NCI-H1417 (cell line): ENCODE measurements at regions not wholly inside any gene's neighbourhood (a gene's known extent, or its start where the extent isn't known, plus 50 kb on each side); places are given as distances from the start of the nearest gene placed in this dataset.

Source experiments
- DNase-seq, 3 experiments: peaks; one replicate each; lab custom pipeline; 2025; lab: John Stamatoyannopoulos, UW

DNA sequence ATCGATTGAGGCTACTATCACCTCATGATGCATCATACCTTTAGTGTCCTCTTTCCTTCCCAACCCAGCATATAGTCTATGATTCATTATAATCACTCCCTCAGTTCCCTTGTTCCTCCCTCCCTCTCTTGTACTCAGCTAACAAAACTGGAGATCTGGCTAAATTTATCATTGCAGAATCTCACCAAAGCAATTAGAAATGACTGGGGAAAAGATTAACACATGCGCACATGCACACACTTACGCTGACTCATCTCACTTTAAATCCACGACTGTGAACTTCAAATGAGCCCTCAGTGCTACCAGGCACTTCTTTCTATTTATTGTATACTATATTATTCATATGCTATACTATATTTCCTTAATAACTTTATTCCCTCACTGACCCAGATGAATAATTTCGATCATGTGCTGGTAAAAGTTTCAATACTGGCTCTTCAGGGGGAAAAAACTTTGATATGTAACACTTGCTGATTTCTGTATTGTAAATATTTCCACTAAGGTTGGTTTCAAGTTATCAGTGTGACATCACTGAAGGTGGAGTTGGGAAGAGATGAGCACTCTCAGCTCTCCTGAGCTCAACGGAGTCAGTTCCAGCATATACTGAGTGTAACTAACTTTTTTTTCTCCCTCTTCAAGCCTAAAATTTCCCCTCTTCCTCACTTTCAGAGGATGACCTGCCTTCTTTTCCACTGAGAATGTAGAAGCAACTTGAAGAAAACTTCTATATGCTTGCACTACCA, 613.7 kb upstream of the B3GALT2 start:
- DNase-seq, result no peak

DNA sequence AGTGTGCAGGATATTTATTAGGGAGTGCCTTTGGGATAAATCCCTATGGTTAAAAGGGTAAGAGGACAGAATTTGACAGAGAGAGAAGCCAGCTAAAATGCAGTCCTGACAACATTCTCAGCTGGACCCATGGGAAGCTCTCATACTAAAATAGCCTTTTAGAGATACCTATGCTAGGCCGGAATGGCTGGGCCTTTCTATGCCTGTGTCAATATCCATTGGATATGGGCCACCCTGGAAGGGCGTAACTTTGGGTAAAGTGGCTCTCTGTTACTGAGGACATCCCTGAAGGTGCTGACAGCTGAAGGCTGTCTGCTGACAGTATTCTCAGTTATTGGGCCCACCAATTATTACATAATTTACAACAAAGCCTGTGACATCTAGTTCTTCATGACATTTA, 613.0 kb upstream of the B3GALT2 start:
- DNase-seq, result no peak

- DNase-seq, result peak in 1 of 3 experiments; percentile 29
These were observed 607.8 kb upstream of the B3GALT2 start for GRCh38 chr1:193794239-193794638.

- DNase-seq, result no peak
These were observed 605.3 kb upstream of the B3GALT2 start for GRCh38 chr1:193791746-193792145.

GRCh38 chr1:193787061-193787460, 600.6 kb upstream of the B3GALT2 start:
- no peak for DNase-seq

- no peak for DNase-seq
These were observed 599.5 kb upstream of the B3GALT2 start for GRCh38 chr1:193785850-193786420.

DNA sequence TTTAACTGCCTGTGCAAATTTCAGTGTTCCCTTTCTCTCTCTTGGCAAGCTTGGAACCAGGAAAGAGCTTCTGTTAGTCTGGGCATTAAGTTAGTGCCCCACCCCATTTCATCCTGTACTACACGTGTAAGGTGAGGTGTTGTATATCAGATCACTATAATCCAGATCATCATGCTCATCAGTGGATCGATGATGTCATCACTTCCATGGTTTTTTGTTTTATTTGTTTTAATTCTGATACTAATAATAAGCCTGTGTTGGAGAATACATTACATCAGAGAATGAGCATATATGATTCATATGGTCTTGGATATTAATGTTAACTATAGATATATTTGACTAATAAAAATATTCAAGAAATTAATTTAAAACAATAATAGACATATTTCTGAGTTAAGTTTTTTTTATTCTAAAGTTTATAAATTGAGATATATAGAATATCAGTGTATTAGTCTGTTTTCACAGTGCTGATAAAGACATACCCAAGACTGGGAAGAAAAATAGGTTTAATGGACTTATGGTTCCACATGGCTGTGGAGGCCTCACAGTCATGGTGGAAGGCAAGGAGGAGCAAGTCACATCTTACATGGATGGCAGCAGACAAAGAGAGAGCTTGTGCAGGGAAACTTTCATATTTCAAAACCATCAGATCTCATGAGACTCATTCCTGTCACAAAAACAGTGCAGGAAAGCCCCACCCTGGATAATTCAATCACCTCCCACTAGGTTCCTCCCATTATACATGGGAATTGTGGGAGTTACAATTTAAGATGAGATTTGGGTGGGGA, 588.3 kb upstream of the B3GALT2 start:
- DNase-seq, result no peak

- no peak for DNase-seq
These were observed 585.2 kb upstream of the B3GALT2 start for GRCh38 chr1:193771596-193771995.

DNA sequence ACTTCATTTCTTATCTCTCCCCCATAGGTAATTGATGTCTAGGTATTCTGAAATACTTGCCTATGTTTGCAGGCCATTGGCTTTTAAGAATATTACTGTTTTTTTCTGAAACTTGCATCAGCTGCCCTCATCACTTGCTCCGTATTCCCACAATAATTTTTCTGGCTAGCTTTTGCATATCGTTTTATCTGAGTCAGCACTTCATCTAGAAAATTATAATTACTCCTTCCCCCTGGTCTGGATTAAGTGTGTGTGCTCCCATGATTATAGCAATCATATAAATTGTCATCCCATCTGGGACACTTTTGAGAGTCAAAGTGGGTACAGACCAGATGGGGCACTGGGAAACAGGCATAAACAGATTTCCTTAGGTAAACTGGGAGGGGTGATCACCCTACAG, 583.2 kb upstream of the B3GALT2 start:
- DNase-seq, result peak in 2 of 3 experiments; percentile 18 to 72

GRCh38 chr1:193767886-193768285, 581.5 kb upstream of the B3GALT2 start:
- no peak for DNase-seq

DNA sequence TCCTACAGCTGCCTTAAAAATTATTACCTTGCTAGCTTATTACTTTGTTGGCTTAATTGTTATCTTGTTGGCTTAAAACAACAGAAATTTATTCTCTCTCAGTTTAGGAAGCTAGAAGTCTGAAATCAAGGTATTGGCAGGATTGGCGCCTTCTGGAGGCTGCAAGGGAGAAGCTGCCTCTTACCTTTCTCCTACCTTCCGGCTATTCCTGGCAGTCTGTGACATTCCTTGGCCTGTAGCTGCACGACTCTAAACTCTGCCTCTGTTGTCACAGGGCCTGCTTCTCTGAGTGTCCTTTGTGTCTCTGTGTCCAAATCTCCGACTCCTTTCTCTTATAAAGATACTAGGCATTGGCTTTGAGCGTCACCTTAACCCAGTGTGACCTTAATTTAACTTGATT, 579.9 kb upstream of the B3GALT2 start:
- DNase-seq, result no peak

GRCh38 chr1:193763266-193763665, 576.9 kb upstream of the B3GALT2 start:
- DNase-seq, result no peak

DNA sequence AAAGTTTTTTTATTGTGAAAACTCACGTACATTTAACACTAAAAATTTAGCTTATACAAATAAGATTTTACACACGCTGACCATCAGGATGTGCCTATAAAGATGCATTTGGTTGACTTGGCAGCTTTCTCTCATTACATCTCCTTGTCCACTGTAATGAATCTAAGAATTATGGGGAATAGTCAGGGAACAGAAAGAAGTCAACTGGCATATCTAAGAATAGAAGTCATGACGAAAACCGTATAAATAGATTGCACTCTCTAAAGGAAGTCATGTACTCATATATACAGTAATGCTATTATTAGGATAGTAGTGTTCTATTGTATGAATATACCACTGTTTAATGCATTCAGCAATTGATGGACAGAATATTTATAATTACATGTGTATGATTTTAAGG, 575.8 kb upstream of the B3GALT2 start:
- DNase-seq, result no peak

DNA sequence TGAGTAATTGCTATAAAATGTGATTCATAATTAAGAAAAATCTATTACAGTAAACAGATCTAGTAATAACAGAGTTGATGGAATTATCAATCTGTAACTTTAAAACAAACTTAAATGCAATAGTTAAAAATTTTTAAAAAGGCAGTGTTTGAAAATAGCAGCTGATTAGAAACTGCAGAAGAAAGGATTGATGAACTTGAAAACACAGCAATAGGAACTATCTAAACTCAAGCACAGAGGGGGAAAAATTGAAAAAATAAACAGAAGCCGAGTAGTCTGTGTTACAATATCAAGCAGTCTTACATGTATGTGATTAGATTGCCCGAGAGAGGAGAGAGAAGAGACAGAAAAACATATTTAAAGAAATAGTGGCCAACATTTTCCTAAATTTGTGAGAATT, 569.0 kb upstream of the B3GALT2 start:
- no peak for DNase-seq

GRCh38 chr1:193754732-193755427, 568.5 kb upstream of the B3GALT2 start:
- DNase-seq, result no peak

DNA sequence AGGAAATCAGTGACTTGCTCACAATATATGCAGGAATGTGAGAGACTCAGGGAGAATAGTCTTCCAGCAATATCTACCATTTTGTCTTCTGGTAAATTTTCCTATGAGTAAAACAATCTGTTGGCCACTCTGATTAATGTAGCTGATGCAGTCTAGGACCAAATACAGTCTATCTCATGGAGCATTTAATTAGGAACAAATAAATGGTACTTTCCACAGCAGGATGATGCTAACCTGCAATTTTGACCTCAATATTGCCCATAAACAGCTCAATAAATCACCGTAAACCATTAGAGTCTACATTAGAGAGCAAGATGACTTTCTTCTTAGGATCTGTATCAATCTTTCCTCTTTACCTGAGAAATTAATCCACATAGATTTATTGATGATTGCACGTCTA, 567.7 kb upstream of the B3GALT2 start:
- DNase-seq, result peak in 1 of 3 experiments; percentile 26

- DNase-seq, result no peak
These were observed 566.8 kb upstream of the B3GALT2 start for GRCh38 chr1:193753038-193753756.

GRCh38 chr1:193749868-193750267, 563.5 kb upstream of the B3GALT2 start:
- DNase-seq, result no peak

DNA sequence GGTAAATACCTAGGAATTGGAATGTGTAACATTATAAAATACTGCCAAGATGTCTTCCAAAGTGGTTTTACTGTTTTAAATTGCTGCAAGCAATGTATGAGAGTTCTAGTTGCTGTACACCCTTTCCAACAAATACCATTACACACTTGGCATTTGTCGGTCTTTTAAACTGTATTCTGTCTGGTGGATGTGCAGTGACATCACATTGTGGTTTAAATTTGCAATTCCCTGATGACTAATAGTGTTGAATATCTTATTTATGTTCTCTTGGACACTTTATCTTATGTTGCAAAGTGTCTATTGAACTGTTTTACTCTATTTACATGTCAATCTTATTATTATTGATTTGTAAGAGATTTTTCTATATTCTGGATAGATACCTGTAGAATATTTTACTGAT, 561.2 kb upstream of the B3GALT2 start:
- DNase-seq, result no peak

DNA sequence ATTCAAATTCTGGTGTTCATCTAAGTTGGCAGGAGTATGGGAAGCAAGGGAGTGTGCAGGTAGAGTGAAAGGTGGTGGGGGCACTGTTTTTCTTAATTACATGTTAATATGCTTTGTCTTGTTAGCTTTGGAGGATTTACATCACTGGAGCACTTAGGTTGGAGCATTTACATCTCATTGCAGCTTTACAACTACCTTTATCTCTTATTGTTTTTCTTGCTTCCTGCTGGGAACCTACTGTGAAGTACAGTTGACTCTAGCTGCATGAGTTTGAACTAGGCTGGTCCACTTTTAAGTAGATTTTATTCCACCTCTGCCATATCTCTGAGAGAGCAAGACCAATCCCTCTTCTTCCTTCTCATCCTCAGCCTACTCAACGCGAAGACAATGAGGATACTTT, 554.8 kb upstream of the B3GALT2 start:
- peak in 1 of 3 experiments; percentile 47 for DNase-seq

DNA sequence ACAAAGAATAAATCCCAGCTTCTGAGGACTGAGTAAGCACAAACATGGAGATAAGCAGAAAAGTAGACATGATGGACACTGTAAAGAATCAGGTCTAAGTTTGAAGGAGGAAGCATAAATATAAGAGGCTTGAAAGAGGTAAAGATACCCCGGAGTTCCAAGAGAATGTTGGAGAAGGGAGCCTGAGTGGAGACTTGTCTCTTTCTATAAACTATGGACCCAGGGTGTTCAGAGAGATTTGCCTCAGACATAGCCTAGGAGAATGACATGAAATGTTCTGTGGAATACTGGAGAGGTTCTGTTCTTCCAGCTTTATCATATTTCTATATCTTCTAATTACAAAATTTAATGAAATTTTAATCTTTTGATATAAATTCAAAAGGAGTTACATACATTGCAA, 554.3 kb upstream of the B3GALT2 start:
- DNase-seq, result no peak

GRCh38 chr1:193736507-193736906, 550.1 kb upstream of the B3GALT2 start:
- no peak for DNase-seq
